Thyroid gland (tissue), 4 donors: ENCODE measurements at regions not wholly inside any gene's neighbourhood (a gene's known extent, or its start where the extent isn't known, plus 50 kb on each side); places are given as distances from the start of the nearest gene placed in this dataset.

Source experiments
- POLR2A ChIP-seq, 2 donors: fragments of 450-650 bp; IDR thresholded peaks; one replicate each; pipeline ENCODE4 v1.6.1; 2017; ENCODE audit warnings: antibody characterized with exemption in 2 of 2, mild to moderate bottlenecking in 2 of 2, moderate library complexity in 1 of 2
- TF ChIP-seq, protein P1 (sequence below), 6 experiments: fragments of 200-600 bp in 3 of 6; fragments of 450-650 bp in 3 of 6; sonication (generic) in 3 of 6; IDR thresholded peaks; one replicate each; pipeline ENCODE4 v1.5.1; 2016 to 2019; ENCODE audit warnings: antibody characterized with exemption in 6 of 6, mild to moderate bottlenecking in 2 of 6, inconsistent platforms in 1 of 6, moderate library complexity in 1 of 6

DNA sequence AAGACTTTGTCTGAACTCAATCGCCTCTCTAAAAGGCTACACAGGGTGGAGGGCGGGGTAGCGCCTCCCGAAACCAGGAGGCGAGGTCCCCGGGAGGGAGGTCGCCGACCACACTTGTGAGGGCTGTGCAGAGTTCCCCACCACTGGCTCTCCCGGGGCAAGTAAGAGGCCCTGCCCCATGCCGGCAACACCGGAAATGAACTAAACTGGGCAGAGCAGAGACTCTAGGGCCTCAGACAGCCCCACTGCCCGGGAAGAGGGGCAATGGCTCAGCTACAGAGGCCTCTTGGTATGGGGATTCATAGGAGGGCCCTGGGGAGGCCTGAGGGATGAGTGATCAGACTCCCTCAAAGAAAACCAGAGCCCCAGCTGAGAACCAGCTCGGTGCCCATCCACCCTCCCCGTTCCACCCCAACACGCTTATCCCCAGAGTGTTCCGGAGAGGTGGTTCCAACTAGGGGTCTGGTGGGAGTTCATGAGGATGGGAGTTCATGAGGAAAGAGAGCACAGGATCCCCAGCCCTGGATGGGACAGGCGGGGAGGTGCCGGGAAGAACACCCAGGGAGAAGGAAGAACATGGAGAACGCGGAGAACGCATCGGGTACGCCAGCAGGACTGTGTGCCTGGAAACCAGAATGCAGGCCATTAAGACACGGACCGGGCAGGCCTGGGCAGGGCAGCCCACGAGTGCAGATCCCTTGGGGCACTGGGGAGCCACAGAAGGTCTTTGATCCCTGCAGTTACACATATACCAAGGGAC lies 89.4 kb upstream of the MYL10 start:
- TF ChIP-seq, protein P1, sequence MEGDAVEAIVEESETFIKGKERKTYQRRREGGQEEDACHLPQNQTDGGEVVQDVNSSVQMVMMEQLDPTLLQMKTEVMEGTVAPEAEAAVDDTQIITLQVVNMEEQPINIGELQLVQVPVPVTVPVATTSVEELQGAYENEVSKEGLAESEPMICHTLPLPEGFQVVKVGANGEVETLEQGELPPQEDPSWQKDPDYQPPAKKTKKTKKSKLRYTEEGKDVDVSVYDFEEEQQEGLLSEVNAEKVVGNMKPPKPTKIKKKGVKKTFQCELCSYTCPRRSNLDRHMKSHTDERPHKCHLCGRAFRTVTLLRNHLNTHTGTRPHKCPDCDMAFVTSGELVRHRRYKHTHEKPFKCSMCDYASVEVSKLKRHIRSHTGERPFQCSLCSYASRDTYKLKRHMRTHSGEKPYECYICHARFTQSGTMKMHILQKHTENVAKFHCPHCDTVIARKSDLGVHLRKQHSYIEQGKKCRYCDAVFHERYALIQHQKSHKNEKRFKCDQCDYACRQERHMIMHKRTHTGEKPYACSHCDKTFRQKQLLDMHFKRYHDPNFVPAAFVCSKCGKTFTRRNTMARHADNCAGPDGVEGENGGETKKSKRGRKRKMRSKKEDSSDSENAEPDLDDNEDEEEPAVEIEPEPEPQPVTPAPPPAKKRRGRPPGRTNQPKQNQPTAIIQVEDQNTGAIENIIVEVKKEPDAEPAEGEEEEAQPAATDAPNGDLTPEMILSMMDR (IDR thresholded peaks at IDR 0.05): no peak
- TF ChIP-seq POLR2A (IDR thresholded peaks at IDR 0.05): no peak
